Endothelial cell of umbilical vein (primary cell): ENCODE measurements at regions not wholly inside any gene's neighbourhood (a gene's known extent, or its start where the extent isn't known, plus 50 kb on each side); places are given as distances from the start of the nearest gene placed in this dataset.

ENCODE experiments used
- BruUV-seq: library from RNA; stranded (reverse); fragments of 400-500 nt; replicated peaks from 2 replicates; lab custom pipeline; 2021; lab: Mats Ljungman, UMichigan
- CTCF ChIA-PET: fragments of 300-600, 350-600 bp; sonication (Branson Sonifier 250); formaldehyde crosslinking; loops from one replicate; lab custom pipeline; 2021; ENCODE audit warnings: antibody characterized with exemption, inconsistent platforms; lab: Charles Lee
- POLR2A ChIA-PET: fragments of 300-600, 350-600 bp; sonication (Branson Sonifier 250); formaldehyde crosslinking; loops from one replicate; lab custom pipeline; 2021; ENCODE audit warnings: antibody characterized with exemption, inconsistent platforms; lab: Charles Lee
- DNase-seq: peaks from one replicate; pipeline ENCODE4 v3.0.0-alpha.2; 2011; ENCODE audit warnings: low read depth, low spot score
- FAIRE-seq: peaks from 2 replicates; lab custom pipeline; 2011; peaks lifted over from hg19 to GRCh38; lab: Jason Lieb, UNC
- H2AFZ ChIP-seq: 2 replicates; pipeline ENCODE4 v1.6.0; 2012; ENCODE audit warnings: low read depth, low read length, control low read depth, inconsistent platforms
- H3K27ac ChIP-seq: 2 replicates; pipeline ENCODE4 v1.5.1; 2011; ENCODE audit warnings: low read depth, mild to moderate bottlenecking, control low read depth, low read length, moderate library complexity; ENCODE audit not compliant: insufficient read depth
- H3K27me3 ChIP-seq, 2 experiments: 2 replicates each; pipeline versions ENCODE4 v1.6.0 to v1.6.1; 2011; ENCODE audit warnings: low read length in 2 of 2, mixed read lengths in 1 of 2; ENCODE audit not compliant: control insufficient read depth in 2 of 2, insufficient read depth in 2 of 2
- H3K36me3 ChIP-seq, 2 experiments: 2 replicates in 1 of 2; 3 replicates in 1 of 2; pipeline ENCODE4 v1.5.1; 2011; ENCODE audit warnings: low read length in 2 of 2, mild to moderate bottlenecking in 1 of 2, moderate library complexity in 1 of 2; ENCODE audit not compliant: control insufficient read depth in 2 of 2, insufficient read depth in 2 of 2; ENCODE audit errors: extremely low read depth in 1 of 2
- H3K4me1 ChIP-seq: 3 replicates; pipeline ENCODE4 v1.5.1; 2011; ENCODE audit warnings: mild to moderate bottlenecking, low read length; ENCODE audit not compliant: control insufficient read depth, insufficient read depth; ENCODE audit errors: extremely low read depth
- H3K4me2 ChIP-seq: 2 replicates; pipeline ENCODE4 v1.6.1; 2011; ENCODE audit warnings: low read length, control low read depth, mixed read lengths; ENCODE audit not compliant: insufficient read depth
- H3K4me3 ChIP-seq, 3 experiments: fragments of 200-600 bp in 1 of 3; sonication (generic), shearing (Covaris generic) in 1 of 3; replicated peaks in 1 of 3; 2 replicates each; pipeline ENCODE4 v1.5.1; 2011 to 2016; ENCODE audit warnings: control low read depth in 3 of 3, low read length in 3 of 3, mild to moderate bottlenecking in 2 of 3, inconsistent platforms in 1 of 3, low read depth in 1 of 3, moderate library complexity in 1 of 3; ENCODE audit not compliant: insufficient read depth in 1 of 3
- H3K79me2 ChIP-seq: 2 replicates; pipeline ENCODE4 v1.6.0; 2012; ENCODE audit warnings: low read length, inconsistent platforms; ENCODE audit not compliant: control insufficient read depth, insufficient read depth
- H3K9ac ChIP-seq: replicated peaks from 2 replicates; pipeline ENCODE3; 2011; ENCODE audit warnings: low read length, control low read depth; ENCODE audit not compliant: insufficient read depth; ENCODE audit errors: extremely low read depth
- H3K9me1 ChIP-seq: replicated peaks from 3 replicates; pipeline ENCODE4 v1.6.0; 2011; ENCODE audit warnings: mild to moderate bottlenecking, low read length; ENCODE audit not compliant: control insufficient read depth, insufficient read depth; ENCODE audit errors: extremely low read depth
- H3K9me3 ChIP-seq: replicated peaks from 2 replicates; pipeline ENCODE4 v1.5.1; 2012; ENCODE audit warnings: low read length, inconsistent platforms; ENCODE audit not compliant: control insufficient read depth, insufficient read depth
- H4K20me1 ChIP-seq: replicated peaks from 2 replicates; pipeline ENCODE3; 2011; ENCODE audit warnings: mild to moderate bottlenecking, low read length; ENCODE audit not compliant: control insufficient read depth, insufficient read depth; ENCODE audit errors: extremely low read depth
- CTCF ChIP-seq, 2 donors: IDR thresholded peaks; 1 replicate in 1 of 2; 2 replicates in 1 of 2; pipeline ENCODE4 v1.5.1; 2011; ENCODE audit warnings: low read length in 2 of 2, mild to moderate bottlenecking in 2 of 2, moderate library complexity in 2 of 2, control low read depth in 1 of 2, inconsistent platforms in 1 of 2, low read depth in 1 of 2; ENCODE audit not compliant: insufficient read depth in 1 of 2; ENCODE audit errors: extremely low read depth in 1 of 2
- EZH2 ChIP-seq: IDR thresholded peaks from 2 replicates; pipeline ENCODE4 v1.6.1; 2012; ENCODE audit warnings: borderline replicate concordance, low read depth, mild to moderate bottlenecking, moderate library complexity, low read length, inconsistent platforms; ENCODE audit not compliant: severe bottlenecking
- FOS ChIP-seq: IDR thresholded peaks from 2 replicates; pipeline ENCODE4 v1.6.1; 2011; ENCODE audit warnings: mild to moderate bottlenecking, low read length, moderate library complexity, borderline replicate concordance; ENCODE audit not compliant: insufficient read depth
- GATA2 ChIP-seq: IDR thresholded peaks from 2 replicates; pipeline ENCODE4 v1.7.0; 2011; ENCODE audit warnings: low read depth, mild to moderate bottlenecking, moderate library complexity, mixed read lengths, low read length; ENCODE audit not compliant: insufficient read length, insufficient read depth
- JUN ChIP-seq: IDR thresholded peaks from 2 replicates; pipeline ENCODE4 v1.6.1; 2011; ENCODE audit warnings: borderline replicate concordance, low read depth; ENCODE audit not compliant: insufficient read length, insufficient read depth
- MAX ChIP-seq: IDR thresholded peaks from 2 replicates; pipeline ENCODE4 v1.6.1; 2011; ENCODE audit not compliant: insufficient read depth, insufficient read length
- MYC ChIP-seq: IDR thresholded peaks from one replicate; pipeline ENCODE4 v1.6.1; 2011; ENCODE audit warnings: mild to moderate bottlenecking, low read depth, low read length
- POLR2A ChIP-seq: IDR thresholded peaks from 2 replicates; pipeline ENCODE4 v1.6.1; 2012; ENCODE audit warnings: low read depth, mild to moderate bottlenecking, control low read depth, low read length
- POLR2AphosphoS5 ChIP-seq: IDR thresholded peaks from 2 replicates; pipeline ENCODE4 v1.6.1; 2012; ENCODE audit warnings: low read depth, mild to moderate bottlenecking, control low read depth, low read length, moderate library complexity; ENCODE audit not compliant: insufficient read depth
- dilution Hi-C: fragments of 300-500 bp; cut with MboI; formaldehyde crosslinking; loops from one replicate; pipeline ENCODE4 v1.15.0; 2019; ENCODE audit warnings: low sequenced_read_pairs; ENCODE audit not compliant: extremely low pct_ligation_motif_present
- intact Hi-C: fragments of 100-400 bp; cut with micrococcal nuclease; formaldehyde crosslinking; loops from one replicate; pipeline ENCODE4 v1.10.0; 2022

- H3K79me2 ChIP-seq: no peaks in the 10 kb centered on the region
- BruUV-seq: no TSS peak
- no peaks in the 10 kb centered on the region for H3K36me3 ChIP-seq
- H3K4me1 ChIP-seq: no peaks in the 10 kb centered on the region
- H2AFZ ChIP-seq: no peak overlapping the region
- ChIA-PET CTCF (interaction anchor here (1.1 to 1.3 kb wide), 2 partner anchors 9 to 10 kb away, joined by 3 to 4 read pairs; no protein-coding TSS in a partner anchor), POLR2A (no interaction called here)
- no peak overlapping the region for H3K4me2 ChIP-seq
- H3K9ac ChIP-seq: no peak overlapping the region
- intact Hi-C loops: no loop called here
- dilution Hi-C loops: no loop called here
- H3K27me3 ChIP-seq: no peaks in the 10 kb centered on the region
- no peak overlapping the region for H3K27ac ChIP-seq
- no peak for DNase-seq
- no peaks in the 10 kb centered on the region for H3K9me1 ChIP-seq
- FAIRE-seq: no peak
- no peaks in the 10 kb centered on the region for H3K9me3 ChIP-seq
- no peak for TF ChIP-seq POLR2AphosphoS5
- no peak for TF ChIP-seq CTCF (IDR thresholded peaks at IDR 0.05; ENCODE audit: extremely low read depth in 1 of 2, insufficient read depth in 1 of 2, low read depth in 1 of 2, low read length in 2 of 2)
- no peak for TF ChIP-seq MAX
- TF ChIP-seq EZH2: no peak
- no peak for TF ChIP-seq MYC
- TF ChIP-seq JUN: no peak
- TF ChIP-seq POLR2A: no peak
- no peak for TF ChIP-seq FOS
- TF ChIP-seq GATA2: no peak
- H4K20me1 ChIP-seq: no peaks in the 10 kb centered on the region
- no peak overlapping the region for H3K4me3 ChIP-seq
These were observed 161.0 kb upstream of the CCDC54 start for GRCh38 chr3:107216229-107216628.
